T-cell (primary cell): ENCODE measurements at regions not wholly inside any gene's neighbourhood (a gene's known extent, or its start where the extent isn't known, plus 50 kb on each side); places are given as distances from the start of the nearest gene placed in this dataset.

Source experiments
- ATAC-seq, 4 experiments: fragments of 200-7000 bp in 3 of 4; fragments of 150-1000 bp in 1 of 4; cut with Tn5 transposase; replicated peaks in 1 of 4; 1 replicate in 3 of 4; 2 replicates in 1 of 4; pipeline ENCODE4 v1.10.0; 2021; ENCODE audit warnings: moderate library complexity in 3 of 4, mild to moderate bottlenecking in 2 of 4, moderate number of reproducible peaks in 1 of 4
- CTCF ChIA-PET, 2 donors: fragments of 300-600 bp; sonication (Branson Sonifier 250); formaldehyde crosslinking; loops; one replicate each; lab custom pipeline; 2022; ENCODE audit warnings: antibody characterized with exemption in 2 of 2; lab: Charles Lee
- POLR2A ChIA-PET, 2 donors: fragments of 300-600 bp; sonication (Branson Sonifier 250); formaldehyde crosslinking; loops; one replicate each; lab custom pipeline; 2022; ENCODE audit warnings: antibody characterized with exemption in 2 of 2; lab: Charles Lee
- DNase-seq, 35 experiments: peaks; one replicate each; pipeline versions ENCODE4 v3.0.0 to v3.0.0-alpha.2; 2013 to 2023
- H3K27ac ChIP-seq: one replicate; pipeline ENCODE4 v1.5.1; 2013; ENCODE audit warnings: low read length
- H3K27me3 ChIP-seq, 2 experiments: replicated peaks in 1 of 2; 1 replicate in 1 of 2; 2 replicates in 1 of 2; pipeline versions ENCODE4 v1.6.1 to v1.7.0; 2013; ENCODE audit warnings: low read length in 1 of 2, mixed read lengths in 1 of 2; ENCODE audit not compliant: control insufficient read depth in 2 of 2, insufficient read depth in 2 of 2; ENCODE audit errors: extremely low read depth in 1 of 2
- H3K36me3 ChIP-seq, 2 donors: 1 replicate in 1 of 2; 2 replicates in 1 of 2; pipeline versions ENCODE4 v1.6.1 to v1.7.0; 2013; ENCODE audit warnings: low read length in 1 of 2; ENCODE audit not compliant: control insufficient read depth in 2 of 2, insufficient read depth in 1 of 2; ENCODE audit errors: extremely low read depth in 1 of 2
- H3K4me1 ChIP-seq, 2 experiments: 1 replicate in 1 of 2; 2 replicates in 1 of 2; pipeline versions ENCODE4 v1.6.1 to v1.7.0; 2013; ENCODE audit warnings: low read length in 2 of 2, mixed read lengths in 1 of 2; ENCODE audit not compliant: insufficient read depth in 2 of 2, control insufficient read depth in 1 of 2; ENCODE audit errors: extremely low read depth in 1 of 2
- H3K4me3 ChIP-seq, 2 donors: 1 replicate in 1 of 2; 2 replicates in 1 of 2; pipeline versions ENCODE4 v1.5.1 to v1.7.0; 2013; ENCODE audit warnings: mild to moderate bottlenecking in 2 of 2, low read length in 1 of 2, moderate library complexity in 1 of 2; ENCODE audit not compliant: control insufficient read depth in 1 of 2; ENCODE audit errors: extremely low read depth in 1 of 2
- H3K9me3 ChIP-seq: 2 replicates; pipeline ENCODE4 v1.7.0; 2013
- H3K27ac Mint-ChIP-seq, 2 donors: one replicate each; pipeline ENCODE4 v1.8.0; 2020 to 2021; ENCODE audit warnings: mild to moderate bottlenecking in 2 of 2, mixed read lengths in 2 of 2
- H3K27me3 Mint-ChIP-seq, 2 donors: one replicate each; pipeline ENCODE4 v1.8.0; 2021 to 2022; ENCODE audit warnings: mixed read lengths in 2 of 2
- H3K36me3 Mint-ChIP-seq: one replicate; pipeline ENCODE4 v1.8.0; 2021; ENCODE audit warnings: mixed read lengths
- H3K4me1 Mint-ChIP-seq, 3 donors: one replicate each; pipeline ENCODE4 v1.8.0; 2020 to 2022; ENCODE audit warnings: mixed read lengths in 3 of 3, mild to moderate bottlenecking in 1 of 3
- H3K4me3 Mint-ChIP-seq, 3 donors: one replicate each; pipeline ENCODE4 v1.8.0; 2020 to 2022; ENCODE audit warnings: mild to moderate bottlenecking in 3 of 3, mixed read lengths in 3 of 3, moderate library complexity in 3 of 3
- H3K9me3 Mint-ChIP-seq, 3 donors: one replicate each; pipeline ENCODE4 v1.8.0; 2020 to 2022; ENCODE audit warnings: mixed read lengths in 3 of 3
- WGBS: methylation state at CpG from one replicate; pipeline ENCODE4 v1.1.5; 2013; ENCODE audit warnings: missing lambda C conversion rate; ENCODE audit not compliant: insufficient coverage; 5-methylcytosine and 5-hydroxymethylcytosine counted together

DNA sequence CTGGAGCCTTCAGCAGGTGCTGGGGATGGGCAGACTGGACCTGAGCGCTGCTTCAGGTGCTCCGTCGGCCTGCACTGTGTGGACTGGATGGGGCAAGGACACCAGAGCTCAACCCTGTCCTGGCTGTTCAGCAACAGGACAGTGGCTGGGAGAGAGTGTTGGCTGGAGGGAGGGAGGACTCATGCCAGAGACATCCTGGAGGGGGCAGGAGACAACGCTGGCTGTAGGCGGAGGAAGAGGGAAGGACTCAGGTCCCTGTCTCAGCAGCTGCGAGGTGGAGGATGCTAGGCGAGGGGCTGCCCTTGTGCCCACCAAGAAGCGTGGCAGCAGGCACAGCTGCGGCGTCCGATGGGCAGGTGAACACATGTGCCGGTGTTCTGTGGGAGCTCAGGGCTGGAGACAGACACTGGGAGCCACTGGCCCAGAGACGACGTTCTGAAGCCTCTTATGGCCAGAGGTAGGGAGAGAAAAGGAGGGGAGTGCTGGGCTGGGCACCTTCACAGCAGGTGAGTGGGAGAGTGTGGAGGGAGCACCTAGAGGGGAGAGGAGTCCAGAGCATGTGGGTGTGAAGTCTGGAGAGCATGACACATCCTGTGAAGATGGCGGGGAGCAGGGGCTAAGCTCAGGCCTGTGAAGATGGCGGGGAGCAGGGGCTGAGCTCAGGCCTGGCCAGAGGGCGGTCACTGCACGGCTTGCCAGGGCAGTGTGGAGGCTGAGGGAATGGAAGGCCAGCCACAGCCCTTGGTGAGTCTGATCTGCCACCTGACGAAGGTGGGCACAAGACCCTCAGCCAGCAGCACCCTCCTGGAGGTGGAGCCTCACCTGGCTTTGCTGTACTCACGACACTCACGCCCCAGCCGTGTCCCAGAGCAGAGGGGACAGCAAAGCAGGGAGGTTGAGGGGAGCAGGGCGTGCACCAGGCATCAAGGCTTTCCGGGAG, 79.1 kb upstream of the FCN1 start:
- DNase-seq (no peak), ATAC-seq (no peak)
- WGBS = 81% methylated on average over 24 of the region's 24 CpGs
- Histone ChIP-seq H3K27me3 (peaks cover 0 to 26% of the 10 kb centered on the region in 2 experiments), H3K4me1 (no peaks in the 10 kb centered on the region), H3K36me3 (no peaks in the 10 kb centered on the region), H3K27ac (no peak overlapping the region), H3K9me3 (no peaks in the 10 kb centered on the region), H3K4me3 (no peak overlapping the region)
- H3K27me3 Mint-ChIP-seq = peaks cover 4 to 9% of the 10 kb centered on the region in 2 donors
- CTCF ChIA-PET = no interaction called here
- POLR2A ChIA-PET = no interaction called here
- no peak overlapping the region for H3K4me3 Mint-ChIP-seq
- H3K36me3 Mint-ChIP-seq = no peaks in the 10 kb centered on the region
- no peak overlapping the region for H3K27ac Mint-ChIP-seq
- peaks cover 11 to 18% (median 11%) of the 10 kb centered on the region in 3 donors for H3K9me3 Mint-ChIP-seq
- no peaks in the 10 kb centered on the region for H3K4me1 Mint-ChIP-seq

- Histone ChIP-seq H3K9me3 (no peaks in the 10 kb centered on the region), H3K27me3 (peaks cover 0 to 20% of the 10 kb centered on the region in 2 experiments), H3K36me3 (no peaks in the 10 kb centered on the region), H3K4me1 (no peaks in the 10 kb centered on the region), H3K4me3 (no peak overlapping the region), H3K27ac (no peak overlapping the region)
- ATAC-seq (no peak), DNase-seq (no peak)
- Mint-ChIP-seq H3K27me3 (peaks cover 10 to 16% of the 10 kb centered on the region in 2 donors), H3K36me3 (no peaks in the 10 kb centered on the region), H3K27ac (no peak overlapping the region), H3K4me1 (no peaks in the 10 kb centered on the region), H3K4me3 (no peak overlapping the region), H3K9me3 (peaks cover 11 to 18% (median 11%) of the 10 kb centered on the region in 3 donors)
- WGBS = 8% methylated on average over 1 of the region's 2 CpGs
- ChIA-PET POLR2A (no interaction called here), CTCF (no interaction called here)
These were observed 83.0 kb upstream of the FCN1 start for GRCh38 chr9:135000647-135001245.

- H3K27ac Mint-ChIP-seq = no peak overlapping the region
- H3K4me1 Mint-ChIP-seq = no peaks in the 10 kb centered on the region
- peaks cover 11 to 18% (median 11%) of the 10 kb centered on the region in 3 donors for H3K9me3 Mint-ChIP-seq
- CTCF ChIA-PET = no interaction called here
- POLR2A ChIA-PET = no interaction called here
- Histone ChIP-seq H3K36me3 (no peaks in the 10 kb centered on the region), H3K4me1 (no peaks in the 10 kb centered on the region), H3K27ac (no peak overlapping the region), H3K4me3 (no peak overlapping the region), H3K9me3 (no peaks in the 10 kb centered on the region), H3K27me3 (peaks cover 0 to 16% of the 10 kb centered on the region in 2 experiments)
- H3K27me3 Mint-ChIP-seq = peaks cover 6 to 14% of the 10 kb centered on the region in 2 donors
- 74% methylated on average over 2 of the region's 2 CpGs for WGBS
- DNase-seq (no peak), ATAC-seq (no peak)
- H3K4me3 Mint-ChIP-seq = no peak overlapping the region
- no peaks in the 10 kb centered on the region for H3K36me3 Mint-ChIP-seq
These were observed 83.8 kb upstream of the FCN1 start for GRCh38 chr9:135001526-135001925.

DNA sequence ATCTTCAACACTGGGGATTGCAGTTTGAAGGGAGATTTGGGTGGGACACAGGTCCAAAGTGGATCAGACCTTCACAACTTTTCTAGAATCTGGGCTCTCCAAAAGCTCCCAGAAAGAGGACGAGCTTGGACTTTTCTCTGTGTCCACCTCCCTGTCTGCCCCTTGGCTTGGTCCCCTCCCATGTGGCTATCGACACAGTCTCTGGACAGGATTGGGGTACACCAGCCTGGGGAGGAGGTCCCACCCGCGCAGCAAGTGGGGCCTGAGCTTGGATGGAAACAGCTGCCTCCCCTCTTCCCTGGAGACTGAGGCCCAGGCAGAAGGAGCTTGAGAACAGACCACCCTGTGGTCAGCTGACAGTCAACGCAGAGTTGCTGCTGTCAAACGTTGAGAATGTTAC, 84.6 kb upstream of the FCN1 start:
- Histone ChIP-seq H3K4me1 (no peaks in the 10 kb centered on the region), H3K27me3 (peaks cover 0 to 15% of the 10 kb centered on the region in 2 experiments), H3K36me3 (no peaks in the 10 kb centered on the region), H3K9me3 (no peaks in the 10 kb centered on the region), H3K27ac (no peak overlapping the region), H3K4me3 (no peak overlapping the region)
- no peak overlapping the region for H3K27ac Mint-ChIP-seq
- H3K4me3 Mint-ChIP-seq = no peak overlapping the region
- H3K9me3 Mint-ChIP-seq = peaks cover 8 to 18% (median 11%) of the 10 kb centered on the region in 3 donors
- peaks cover 9 to 10% of the 10 kb centered on the region in 2 donors for H3K27me3 Mint-ChIP-seq
- no peaks in the 10 kb centered on the region for H3K36me3 Mint-ChIP-seq
- 73% methylated on average over 4 of the region's 6 CpGs for WGBS
- DNase-seq = no peak
- ATAC-seq = no peak
- POLR2A ChIA-PET = no interaction called here
- CTCF ChIA-PET = no interaction called here
- H3K4me1 Mint-ChIP-seq = no peaks in the 10 kb centered on the region

DNA sequence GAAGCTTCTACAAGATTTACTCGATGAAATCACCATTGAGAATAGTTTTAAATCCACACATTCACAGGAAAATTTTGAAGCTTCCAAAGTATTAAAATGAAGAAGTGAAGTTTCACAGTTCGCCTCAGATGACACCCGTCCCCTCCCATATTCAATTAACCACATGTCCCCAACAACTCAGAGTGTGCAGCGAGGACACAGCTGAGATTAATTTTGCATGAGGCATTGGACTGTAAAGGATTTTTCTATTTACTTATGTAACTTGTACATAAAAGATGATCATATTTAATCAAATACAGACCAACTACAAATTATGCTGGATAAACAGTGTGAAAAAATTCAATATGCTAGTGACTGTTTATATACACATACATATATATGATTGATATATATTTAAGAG, 84.7 kb upstream of the OLFM1 start:
- Histone ChIP-seq H3K4me3 (no peak overlapping the region), H3K9me3 (no peaks in the 10 kb centered on the region), H3K27me3 (peaks cover 0 to 15% of the 10 kb centered on the region in 2 experiments), H3K27ac (no peak overlapping the region), H3K4me1 (no peaks in the 10 kb centered on the region), H3K36me3 (no peaks in the 10 kb centered on the region)
- POLR2A ChIA-PET = no interaction called here
- WGBS = no CpG with 5 or more reads among the region's 4 CpGs
- Mint-ChIP-seq H3K9me3 (peaks cover 8 to 18% (median 11%) of the 10 kb centered on the region in 3 donors), H3K4me1 (no peaks in the 10 kb centered on the region), H3K36me3 (no peaks in the 10 kb centered on the region), H3K4me3 (no peak overlapping the region), H3K27me3 (peaks cover 9 to 10% of the 10 kb centered on the region in 2 donors), H3K27ac (no peak overlapping the region)
- CTCF ChIA-PET = no interaction called here
- ATAC-seq (no peak), DNase-seq (no peak)

- no peak for DNase-seq
These were observed 82.7 kb upstream of the OLFM1 start for GRCh38 chr9:135004772-135005171.

More at GRCh38 chr9:135004772-135005171, 82.7 kb upstream of the OLFM1 start:
- no peaks in the 10 kb centered on the region for H3K9me3 ChIP-seq
- CTCF ChIA-PET = no interaction called here
- no peak overlapping the region for H3K27ac Mint-ChIP-seq
- no peak overlapping the region for H3K4me3 Mint-ChIP-seq
- WGBS = no CpG with 5 or more reads among the region's 2 CpGs
- no peak overlapping the region for H3K4me3 ChIP-seq
- H3K4me1 ChIP-seq = no peaks in the 10 kb centered on the region
- H3K4me1 Mint-ChIP-seq = no peaks in the 10 kb centered on the region
- H3K36me3 ChIP-seq = no peaks in the 10 kb centered on the region
- H3K27ac ChIP-seq = no peak overlapping the region
- H3K27me3 ChIP-seq = peaks cover 0 to 22% of the 10 kb centered on the region in 2 experiments
- H3K9me3 Mint-ChIP-seq = peaks cover 6 to 11% (median 8%) of the 10 kb centered on the region in 3 donors
- POLR2A ChIA-PET = no interaction called here
- H3K27me3 Mint-ChIP-seq = peaks cover 9 to 10% of the 10 kb centered on the region in 2 donors
- ATAC-seq = no peak
- H3K36me3 Mint-ChIP-seq = no peaks in the 10 kb centered on the region
